ENCODE measurements at regions not wholly inside any gene's neighbourhood (a gene's known extent, or its start where the extent isn't known, plus 50 kb on each side); places are given as distances from the start of the nearest gene placed in this dataset.

- TF ChIP-seq ARNT (IDR thresholded peaks at IDR 0.05) (no peak), FOXA1 (IDR thresholded peaks at IDR 0.05) (no peak), BHLHE40 (IDR thresholded peaks at IDR 0.05; ENCODE audit: borderline replicate concordance) (no peak), FOXM1 (IDR thresholded peaks at IDR 0.05; ENCODE audit: borderline replicate concordance) (no peak), SP1 (IDR thresholded peaks at IDR 0.05) (no peak), FOXK2 (IDR thresholded peaks at IDR 0.05) (no peak), HDGF (IDR thresholded peaks at IDR 0.05; ENCODE audit: borderline replicate concordance) (no peak), PKNOX1 (IDR thresholded peaks at IDR 0.05) (no peak), L3MBTL2 (conservative IDR thresholded peaks at IDR 0.05) (no peak)
Measured at GRCh38 chr7:15932318-15932717, 245.8 kb upstream of the MEOX2 start.
